CD4-positive, alpha-beta T cell (primary cell): ENCODE measurements at regions not wholly inside any gene's neighbourhood (a gene's known extent, or its start where the extent isn't known, plus 50 kb on each side); places are given as distances from the start of the nearest gene placed in this dataset.

Experiments used
- ATAC-seq: fragments of 200-7000 bp; cut with Tn5 transposase; one replicate; pipeline ENCODE4 v1.10.0; 2022; ENCODE audit warnings: mild to moderate bottlenecking; ENCODE audit not compliant: poor library complexity
- CTCF ChIA-PET: fragments of 350-600 bp; sonication (Branson Sonifier 250); formaldehyde crosslinking; loops from one replicate; lab custom pipeline; 2021; ENCODE audit warnings: antibody characterized with exemption, inconsistent platforms; lab: Charles Lee
- POLR2A ChIA-PET: fragments of 350-600 bp; sonication (Branson Sonifier 250); formaldehyde crosslinking; loops from one replicate; lab custom pipeline; 2021; ENCODE audit warnings: antibody characterized with exemption, inconsistent platforms; lab: Charles Lee
- DNase-seq, 14 experiments: peaks; one replicate each; pipeline ENCODE4 v3.0.0-alpha.2; 2013 to 2020; ENCODE audit warnings: mixed read lengths in 2 of 14
- H3K27ac ChIP-seq, 2 donors: one replicate each; pipeline versions ENCODE4 v1.5.1 to v1.7.0; 2013; ENCODE audit warnings: low read length in 2 of 2, low read depth in 1 of 2, mild to moderate bottlenecking in 1 of 2
- H3K27me3 ChIP-seq, 2 experiments: 1 replicate in 1 of 2; 2 replicates in 1 of 2; pipeline versions ENCODE4 v1.6.1 to v1.7.0; 2013; ENCODE audit warnings: low read length in 2 of 2, control low read depth in 1 of 2, mild to moderate bottlenecking in 1 of 2, moderate library complexity in 1 of 2; ENCODE audit not compliant: insufficient read depth in 2 of 2, control insufficient read depth in 1 of 2
- H3K36me3 ChIP-seq: one replicate; pipeline ENCODE4 v1.6.1; 2013; ENCODE audit warnings: low read length, control low read depth; ENCODE audit not compliant: insufficient read depth
- H3K4me1 ChIP-seq: one replicate; pipeline ENCODE4 v1.6.1; 2013; ENCODE audit warnings: low read length, control low read depth; ENCODE audit not compliant: insufficient read depth
- H3K4me3 ChIP-seq: one replicate; pipeline ENCODE4 v1.5.1; 2013; ENCODE audit warnings: mild to moderate bottlenecking, low read length, moderate library complexity
- H3K9me3 ChIP-seq, 2 experiments: 1 replicate in 1 of 2; 2 replicates in 1 of 2; pipeline versions ENCODE4 v1.6.1 to v1.7.0; 2013; ENCODE audit warnings: low read length in 2 of 2, mild to moderate bottlenecking in 2 of 2, control low read depth in 1 of 2, moderate library complexity in 1 of 2; ENCODE audit not compliant: control insufficient read depth in 1 of 2, insufficient read depth in 1 of 2
- H3K27ac Mint-ChIP-seq: one replicate; pipeline ENCODE4 v1.8.0; 2020; ENCODE audit warnings: mixed read lengths
- H3K27me3 Mint-ChIP-seq: one replicate; pipeline ENCODE4 v1.8.0; 2021; ENCODE audit warnings: mixed read lengths
- H3K36me3 Mint-ChIP-seq: one replicate; pipeline ENCODE4 v1.8.0; 2021; ENCODE audit warnings: low read depth, mixed read lengths
- H3K4me1 Mint-ChIP-seq: one replicate; pipeline ENCODE4 v1.8.0; 2021; ENCODE audit warnings: low read depth, mixed read lengths
- H3K4me3 Mint-ChIP-seq: one replicate; pipeline ENCODE4 v1.8.0; 2020; ENCODE audit warnings: mild to moderate bottlenecking, mixed read lengths
- H3K9me3 Mint-ChIP-seq: one replicate; pipeline ENCODE4 v1.8.0; 2020; ENCODE audit warnings: mixed read lengths
- intact Hi-C, 2 experiments: fragments of 100-400 bp; cut with DNase I in 1 of 2; cut with micrococcal nuclease in 1 of 2; formaldehyde crosslinking; loops; one replicate each; pipeline versions ENCODE4 v1.15.1 to v1.9.0; 2023 to 2025; cut with DNase I, micrococcal nuclease
- TF ChIP-seq, protein P1 (sequence below): fragments of 200-600 bp; IDR thresholded peaks from one replicate; pipeline ENCODE4 v1.8.0; 2022; ENCODE audit warnings: antibody characterized with exemption, mild to moderate bottlenecking

DNA sequence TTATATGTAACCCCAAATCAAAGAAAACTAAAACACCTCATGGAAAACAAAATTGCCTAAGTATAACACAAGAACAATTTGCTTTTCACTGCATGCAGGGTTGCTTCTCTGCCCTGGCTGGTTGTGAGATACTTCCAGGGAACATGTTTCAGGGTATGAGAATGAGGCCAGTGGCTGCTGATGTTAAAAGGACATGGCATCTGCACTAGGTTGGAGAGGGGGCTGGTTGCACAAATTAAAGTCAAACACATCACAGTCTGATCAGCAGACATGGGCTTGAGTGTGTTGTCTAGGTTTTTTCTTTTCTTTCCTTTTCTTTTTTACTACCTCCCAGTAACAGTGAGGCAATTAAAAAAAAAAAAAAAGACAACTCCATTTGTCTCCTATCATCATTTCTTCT, 374.9 kb downstream of the MCTP2 start:
- no peaks in the 10 kb centered on the region for H3K36me3 Mint-ChIP-seq
- intact Hi-C loops, result no loop called here
- H3K4me3 ChIP-seq, result no peak overlapping the region
- peaks cover 50% of the 10 kb centered on the region for H3K27me3 Mint-ChIP-seq
- no peaks in the 10 kb centered on the region for H3K27me3 ChIP-seq
- no peak for ATAC-seq
- no peak overlapping the region for H3K27ac Mint-ChIP-seq
- CTCF ChIA-PET, result no interaction called here
- peaks cover 5% of the 10 kb centered on the region for H3K4me1 ChIP-seq
- POLR2A ChIA-PET, result no interaction called here
- no peak for DNase-seq
- H3K9me3 Mint-ChIP-seq, result no peaks in the 10 kb centered on the region
- no peaks in the 10 kb centered on the region for H3K36me3 ChIP-seq
- peaks cover 13% of the 10 kb centered on the region for H3K4me1 Mint-ChIP-seq
- no peak overlapping the region for H3K27ac ChIP-seq
- H3K9me3 ChIP-seq, result no peaks in the 10 kb centered on the region
- no peak overlapping the region for H3K4me3 Mint-ChIP-seq
- TF ChIP-seq, protein P1, sequence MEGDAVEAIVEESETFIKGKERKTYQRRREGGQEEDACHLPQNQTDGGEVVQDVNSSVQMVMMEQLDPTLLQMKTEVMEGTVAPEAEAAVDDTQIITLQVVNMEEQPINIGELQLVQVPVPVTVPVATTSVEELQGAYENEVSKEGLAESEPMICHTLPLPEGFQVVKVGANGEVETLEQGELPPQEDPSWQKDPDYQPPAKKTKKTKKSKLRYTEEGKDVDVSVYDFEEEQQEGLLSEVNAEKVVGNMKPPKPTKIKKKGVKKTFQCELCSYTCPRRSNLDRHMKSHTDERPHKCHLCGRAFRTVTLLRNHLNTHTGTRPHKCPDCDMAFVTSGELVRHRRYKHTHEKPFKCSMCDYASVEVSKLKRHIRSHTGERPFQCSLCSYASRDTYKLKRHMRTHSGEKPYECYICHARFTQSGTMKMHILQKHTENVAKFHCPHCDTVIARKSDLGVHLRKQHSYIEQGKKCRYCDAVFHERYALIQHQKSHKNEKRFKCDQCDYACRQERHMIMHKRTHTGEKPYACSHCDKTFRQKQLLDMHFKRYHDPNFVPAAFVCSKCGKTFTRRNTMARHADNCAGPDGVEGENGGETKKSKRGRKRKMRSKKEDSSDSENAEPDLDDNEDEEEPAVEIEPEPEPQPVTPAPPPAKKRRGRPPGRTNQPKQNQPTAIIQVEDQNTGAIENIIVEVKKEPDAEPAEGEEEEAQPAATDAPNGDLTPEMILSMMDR, result no peak

DNA sequence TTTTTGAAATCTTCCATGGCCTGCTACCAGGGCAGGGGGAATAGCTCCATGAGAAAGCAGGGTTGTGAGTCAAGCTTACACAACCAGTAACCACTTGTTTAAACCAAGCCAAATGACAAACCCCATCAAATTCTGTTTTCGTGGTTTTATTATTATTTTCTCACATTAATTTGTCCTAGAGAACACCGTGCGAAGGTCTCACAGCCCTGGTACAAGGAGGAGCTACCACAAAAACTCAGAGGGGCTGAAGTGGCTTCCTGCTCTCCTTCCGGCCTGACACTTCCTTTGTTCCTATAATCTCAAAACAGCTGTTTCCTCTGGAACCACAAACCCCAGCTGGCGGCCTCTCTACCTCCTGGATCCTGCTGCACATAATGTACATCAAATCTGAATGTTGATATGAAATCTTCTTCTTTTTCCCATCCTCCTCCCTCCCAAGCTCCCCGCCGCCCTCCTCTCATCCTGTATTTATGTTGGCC, 375.9 kb downstream of the MCTP2 start:
- H3K36me3 ChIP-seq, result no peaks in the 10 kb centered on the region
- ChIA-PET POLR2A (no interaction called here), CTCF (no interaction called here)
- intact Hi-C loops, result no loop called here
- H3K27me3 ChIP-seq, result no peaks in the 10 kb centered on the region
- Mint-ChIP-seq H3K9me3 (no peaks in the 10 kb centered on the region), H3K27me3 (peaks cover 50% of the 10 kb centered on the region), H3K4me1 (peaks cover 13% of the 10 kb centered on the region), H3K4me3 (no peak overlapping the region), H3K27ac (no peak overlapping the region), H3K36me3 (no peaks in the 10 kb centered on the region)
- TF ChIP-seq, protein P1, result no peak
- peaks cover 5% of the 10 kb centered on the region for H3K4me1 ChIP-seq
- no peak overlapping the region for H3K27ac ChIP-seq
- peak in 1 of 14 experiments; percentile 8 for DNase-seq
- no peaks in the 10 kb centered on the region for H3K9me3 ChIP-seq
- no peak for ATAC-seq
- H3K4me3 ChIP-seq, result no peak overlapping the region

DNA sequence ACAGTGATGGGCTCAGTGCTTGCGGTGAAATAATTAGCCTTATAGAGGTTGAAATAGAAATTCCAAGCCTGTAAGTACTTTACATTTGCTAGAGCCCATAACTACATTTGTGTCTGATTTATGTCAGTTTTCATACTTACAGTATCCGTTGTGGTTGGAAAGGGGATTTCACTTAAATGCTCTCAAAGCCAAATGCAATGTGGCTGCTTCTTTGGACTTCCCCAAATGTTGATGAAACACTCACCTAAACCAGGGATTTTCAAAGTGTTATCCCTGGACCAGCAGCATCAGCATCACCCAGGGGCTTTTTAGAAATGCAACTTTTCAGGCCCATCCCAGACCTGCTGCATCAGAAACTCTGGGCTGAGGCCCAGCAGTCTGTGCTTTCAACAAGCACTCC, 378.7 kb downstream of the MCTP2 start:
- Mint-ChIP-seq H3K9me3 (no peaks in the 10 kb centered on the region), H3K27ac (no peak overlapping the region), H3K4me1 (peaks cover 13% of the 10 kb centered on the region), H3K4me3 (no peak overlapping the region), H3K36me3 (no peaks in the 10 kb centered on the region), H3K27me3 (peaks cover 66% of the 10 kb centered on the region)
- no peak overlapping the region for H3K4me3 ChIP-seq
- no peaks in the 10 kb centered on the region for H3K9me3 ChIP-seq
- no peaks in the 10 kb centered on the region for H3K36me3 ChIP-seq
- POLR2A ChIA-PET, result no interaction called here
- CTCF ChIA-PET, result no interaction called here
- DNase-seq (no peak), ATAC-seq (no peak)
- peaks cover 5% of the 10 kb centered on the region for H3K4me1 ChIP-seq
- intact Hi-C loops, result no loop called here
- TF ChIP-seq, protein P1, result no peak
- H3K27ac ChIP-seq, result no peak overlapping the region
- no peaks in the 10 kb centered on the region for H3K27me3 ChIP-seq
